NT2/D1 (cell line): ENCODE measurements at regions not wholly inside any gene's neighbourhood (a gene's known extent, or its start where the extent isn't known, plus 50 kb on each side); places are given as distances from the start of the nearest gene placed in this dataset.

ENCODE experiments used
- DNase-seq: peaks from one replicate; pipeline ENCODE4 v3.0.0-alpha.2; 2011; ENCODE audit warnings: low read depth, low spot score
- H3K27me3 ChIP-seq: 2 replicates; pipeline ENCODE4 v1.6.0; 2011; ENCODE audit warnings: mild to moderate bottlenecking; ENCODE audit not compliant: insufficient read length, insufficient read depth
- H3K36me3 ChIP-seq: 2 replicates; pipeline ENCODE4 v1.6.1; 2011; ENCODE audit warnings: mild to moderate bottlenecking, low read length, mixed read lengths; ENCODE audit not compliant: insufficient read depth, insufficient read length
- H3K4me1 ChIP-seq: 2 replicates; pipeline ENCODE4 v1.5.1; 2011; ENCODE audit not compliant: insufficient read depth, insufficient read length
- H3K4me3 ChIP-seq: 2 replicates; pipeline ENCODE4 v1.5.1; 2011; ENCODE audit warnings: low read depth; ENCODE audit not compliant: insufficient read length
- H3K9ac ChIP-seq: 2 replicates; pipeline ENCODE4 v1.6.0; 2011; ENCODE audit warnings: low read depth; ENCODE audit not compliant: insufficient read length
- H3K9me3 ChIP-seq: 2 replicates; pipeline ENCODE4 v1.5.1; 2011; ENCODE audit warnings: mild to moderate bottlenecking, low read length; ENCODE audit not compliant: insufficient read depth
- SUZ12 ChIP-seq: IDR thresholded peaks from 2 replicates; pipeline ENCODE4 v1.6.1; 2011; ENCODE audit not compliant: insufficient read length, insufficient read depth; ENCODE audit errors: extremely low read depth
- YY1 ChIP-seq: IDR thresholded peaks from 2 replicates; pipeline ENCODE4 v1.6.1; 2011; ENCODE audit not compliant: insufficient read length, insufficient read depth
- ZNF274 ChIP-seq: IDR thresholded peaks from 2 replicates; pipeline ENCODE4 v1.6.1; 2011; ENCODE audit warnings: mild to moderate bottlenecking, low read depth, low read length

DNA sequence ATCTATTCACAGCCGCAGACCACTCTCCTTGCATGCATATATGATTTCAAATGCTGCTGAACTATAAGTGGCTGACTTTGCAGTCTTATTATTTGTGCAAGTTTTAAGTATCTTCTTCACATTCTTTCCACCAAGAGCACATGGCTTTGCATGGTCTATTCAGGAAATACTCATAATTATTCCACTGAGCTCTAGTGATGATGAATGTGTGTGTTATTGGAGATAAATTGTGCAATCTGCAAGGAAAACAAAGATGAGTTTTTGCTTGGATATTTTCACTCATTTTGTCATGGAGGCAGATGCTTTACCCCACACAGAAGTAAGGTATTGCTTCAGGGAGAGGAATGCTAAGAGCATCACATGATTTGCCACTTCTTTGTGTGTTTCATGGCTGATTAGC, 764.6 kb downstream of the TBC1D32 start:
- Histone ChIP-seq H3K36me3 (no peaks in the 10 kb centered on the region), H3K4me3 (no peak overlapping the region), H3K27me3 (no peaks in the 10 kb centered on the region), H3K4me1 (no peaks in the 10 kb centered on the region), H3K9me3 (no peaks in the 10 kb centered on the region), H3K9ac (no peak overlapping the region)
- TF ChIP-seq YY1 (no peak), ZNF274 (no peak), SUZ12 (no peak)
- DNase-seq: no peak

DNA sequence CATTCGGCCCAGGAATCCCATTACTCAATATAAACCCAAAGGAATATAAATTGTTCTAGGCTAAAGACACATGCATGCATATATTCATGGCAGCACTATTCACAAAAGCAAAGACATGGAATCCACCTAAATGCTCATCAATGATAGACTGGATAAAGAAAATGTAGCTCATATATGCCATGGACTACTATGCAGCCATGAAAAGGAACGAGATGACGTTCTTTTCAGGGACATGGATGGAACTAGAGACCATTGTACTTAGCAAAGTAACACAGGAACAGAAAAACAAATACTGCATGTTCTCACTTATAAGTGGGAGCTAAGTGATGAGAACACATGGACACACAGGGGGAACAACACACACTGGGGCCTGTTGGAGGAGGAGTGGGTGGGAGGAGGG, 769.5 kb downstream of the TBC1D32 start:
- no peaks in the 10 kb centered on the region for H3K36me3 ChIP-seq
- no peaks in the 10 kb centered on the region for H3K4me1 ChIP-seq
- no peak overlapping the region for H3K9ac ChIP-seq
- H3K27me3 ChIP-seq: no peaks in the 10 kb centered on the region
- H3K9me3 ChIP-seq: no peaks in the 10 kb centered on the region
- TF ChIP-seq ZNF274: no peak
- no peak for TF ChIP-seq SUZ12
- no peak for TF ChIP-seq YY1
- no peak overlapping the region for H3K4me3 ChIP-seq
- no peak for DNase-seq

GRCh38 chr6:120558294-120558693, 776.0 kb downstream of the TBC1D32 start:
- Histone ChIP-seq H3K36me3 (no peaks in the 10 kb centered on the region), H3K27me3 (no peaks in the 10 kb centered on the region), H3K9ac (no peak overlapping the region), H3K4me3 (no peak overlapping the region), H3K9me3 (no peaks in the 10 kb centered on the region), H3K4me1 (no peaks in the 10 kb centered on the region)
- TF ChIP-seq ZNF274 (no peak), YY1 (no peak), SUZ12 (no peak)
- no peak for DNase-seq

- no peak for TF ChIP-seq YY1
- TF ChIP-seq ZNF274: no peak
- no peak for TF ChIP-seq SUZ12
- no peak for DNase-seq
- no peak overlapping the region for H3K9ac ChIP-seq
- H3K36me3 ChIP-seq: no peaks in the 10 kb centered on the region
- no peaks in the 10 kb centered on the region for H3K27me3 ChIP-seq
- H3K4me1 ChIP-seq: no peaks in the 10 kb centered on the region
- H3K9me3 ChIP-seq: no peaks in the 10 kb centered on the region
- H3K4me3 ChIP-seq: no peak overlapping the region
Observed at GRCh38 chr6:120557554-120557953, 776.7 kb downstream of the TBC1D32 start.

DNA sequence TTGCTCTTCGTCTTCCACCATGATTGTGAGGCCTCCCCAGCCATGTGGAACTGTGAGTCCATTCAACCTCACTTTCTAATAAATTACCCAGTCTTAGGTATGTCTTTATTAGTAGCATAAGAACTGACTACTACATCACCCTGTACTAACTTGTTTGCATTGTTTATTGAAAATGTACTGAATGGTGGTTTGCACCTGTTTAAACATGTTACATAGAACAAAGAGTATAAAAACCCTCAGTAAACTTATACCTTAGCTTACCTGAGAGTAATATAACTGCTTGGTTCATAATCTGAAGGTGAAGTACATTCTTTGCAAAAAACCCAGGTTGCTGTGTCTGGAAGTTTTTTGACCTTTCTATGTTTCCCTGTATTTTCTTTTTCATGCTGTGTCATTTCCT, 777.8 kb downstream of the TBC1D32 start:
- TF ChIP-seq SUZ12: no peak
- TF ChIP-seq ZNF274: no peak
- no peak for TF ChIP-seq YY1
- H3K4me3 ChIP-seq: no peak overlapping the region
- no peak for DNase-seq
- no peak overlapping the region for H3K9ac ChIP-seq
- H3K9me3 ChIP-seq: no peaks in the 10 kb centered on the region
- no peaks in the 10 kb centered on the region for H3K27me3 ChIP-seq
- no peaks in the 10 kb centered on the region for H3K36me3 ChIP-seq
- no peaks in the 10 kb centered on the region for H3K4me1 ChIP-seq

- no peak for TF ChIP-seq ZNF274
- no peak for TF ChIP-seq YY1
- no peak for TF ChIP-seq SUZ12
- no peak for DNase-seq
- Histone ChIP-seq H3K4me1 (no peaks in the 10 kb centered on the region), H3K9me3 (no peaks in the 10 kb centered on the region), H3K36me3 (no peaks in the 10 kb centered on the region), H3K4me3 (no peak overlapping the region), H3K27me3 (no peaks in the 10 kb centered on the region), H3K9ac (no peak overlapping the region)
Observed at GRCh38 chr6:120553353-120553752, 780.9 kb downstream of the TBC1D32 start.

DNA sequence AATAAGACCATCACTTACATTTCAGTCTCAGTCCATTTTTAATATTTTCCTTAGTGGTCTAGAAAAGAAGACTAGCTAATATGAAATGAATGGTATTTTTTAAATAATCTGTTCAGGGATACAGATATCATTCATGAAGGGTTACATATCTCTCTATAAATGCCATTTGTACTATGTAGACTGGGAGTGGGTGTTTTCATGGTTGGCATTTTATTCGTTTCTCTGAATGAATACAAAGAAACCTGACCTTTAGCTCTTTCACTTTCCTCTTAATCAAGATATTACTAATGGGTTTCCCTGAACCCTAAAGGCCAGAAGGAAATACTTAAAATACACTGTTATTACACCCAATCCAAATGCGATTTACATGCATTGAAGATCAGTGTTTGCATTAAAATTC, 788.9 kb downstream of the TBC1D32 start:
- no peak overlapping the region for H3K9ac ChIP-seq
- no peak for DNase-seq
- TF ChIP-seq YY1 (no peak), SUZ12 (no peak)
- H3K4me1 ChIP-seq: no peaks in the 10 kb centered on the region
- H3K27me3 ChIP-seq: no peaks in the 10 kb centered on the region
- H3K9me3 ChIP-seq: no peaks in the 10 kb centered on the region
- H3K36me3 ChIP-seq: no peaks in the 10 kb centered on the region
- no peak overlapping the region for H3K4me3 ChIP-seq

GRCh38 chr6:120534954-120535353, 799.3 kb downstream of the TBC1D32 start:
- Histone ChIP-seq H3K27me3 (no peaks in the 10 kb centered on the region), H3K4me3 (no peak overlapping the region), H3K9ac (no peak overlapping the region), H3K36me3 (no peaks in the 10 kb centered on the region), H3K4me1 (no peaks in the 10 kb centered on the region), H3K9me3 (no peaks in the 10 kb centered on the region; the same call in 1 of the 2 replicates)
- no peak for DNase-seq
- TF ChIP-seq YY1 (no peak), ZNF274 (no peak), SUZ12 (no peak)
